Liver (tissue), 8 donors: ENCODE measurements at regions not wholly inside any gene's neighbourhood (a gene's known extent, or its start where the extent isn't known, plus 50 kb on each side); places are given as distances from the start of the nearest gene placed in this dataset.

Experiments used
- DNase-seq: peaks from one replicate; pipeline ENCODE4 v3.0.0-alpha.2; 2017; ENCODE audit warnings: low spot score
- H3K27ac ChIP-seq, 2 donors: one replicate each; pipeline ENCODE4 v1.7.0; 2013; ENCODE audit warnings: inconsistent platforms in 2 of 2, low read length in 2 of 2, control low read depth in 1 of 2, low read depth in 1 of 2, mild to moderate bottlenecking in 1 of 2
- H3K27me3 ChIP-seq, 4 donors: one replicate each; pipeline versions ENCODE4 v1.6.1 to v1.7.0; 2013; ENCODE audit warnings: low read length in 3 of 4, inconsistent platforms in 1 of 4, mild to moderate bottlenecking in 1 of 4, moderate library complexity in 1 of 4; ENCODE audit not compliant: control insufficient read depth in 4 of 4, insufficient read depth in 4 of 4
- H3K36me3 ChIP-seq, 4 donors: one replicate each; pipeline versions ENCODE4 v1.6.1 to v1.7.0; 2013; ENCODE audit warnings: low read length in 3 of 4, mild to moderate bottlenecking in 3 of 4, low read depth in 1 of 4, moderate library complexity in 1 of 4; ENCODE audit not compliant: control insufficient read depth in 4 of 4, insufficient read depth in 3 of 4
- H3K4me1 ChIP-seq, 4 donors: one replicate each; pipeline versions ENCODE4 v1.6.1 to v1.7.0; 2013; ENCODE audit warnings: low read length in 3 of 4, mild to moderate bottlenecking in 3 of 4, moderate library complexity in 1 of 4; ENCODE audit not compliant: control insufficient read depth in 4 of 4, insufficient read depth in 4 of 4
- H3K4me3 ChIP-seq, 3 donors: one replicate each; pipeline versions ENCODE4 v1.6.1 to v1.7.0; 2013; ENCODE audit warnings: low read length in 3 of 3, control low read depth in 1 of 3, low read depth in 1 of 3, mild to moderate bottlenecking in 1 of 3
- H3K9ac ChIP-seq, 2 donors: one replicate each; pipeline ENCODE4 v1.7.0; 2013; ENCODE audit warnings: low read length in 2 of 2, mild to moderate bottlenecking in 2 of 2, moderate library complexity in 2 of 2, control low read depth in 1 of 2, low read depth in 1 of 2
- H3K9me3 ChIP-seq, 4 donors: one replicate each; pipeline versions ENCODE4 v1.6.1 to v1.7.0; 2013; ENCODE audit warnings: low read length in 3 of 4; ENCODE audit not compliant: control insufficient read depth in 4 of 4
- EGR1 ChIP-seq, 2 donors: IDR thresholded peaks; 2 replicates each; pipeline ENCODE4 v1.6.1; 2016 to 2018; ENCODE audit warnings: antibody characterized with exemption in 2 of 2, low read depth in 2 of 2
- FOXA1 ChIP-seq: IDR thresholded peaks from 2 replicates; pipeline ENCODE4 v1.6.1; 2016; ENCODE audit warnings: antibody characterized with exemption
- FOXA2 ChIP-seq: IDR thresholded peaks from 2 replicates; pipeline ENCODE4 v1.6.1; 2016; ENCODE audit warnings: antibody characterized with exemption
- GABPA ChIP-seq, 2 donors: IDR thresholded peaks in 1 of 2; conservative IDR thresholded peaks in 1 of 2; 2 replicates each; pipeline ENCODE4 v1.6.1; 2016; ENCODE audit warnings: antibody characterized with exemption in 2 of 2, mild to moderate bottlenecking in 1 of 2, moderate library complexity in 1 of 2
- HNF4A ChIP-seq, 2 donors: conservative IDR thresholded peaks; 2 replicates each; pipeline ENCODE4 v1.6.1; 2016; ENCODE audit warnings: antibody characterized with exemption in 2 of 2, mild to moderate bottlenecking in 2 of 2
- HNF4G ChIP-seq: IDR thresholded peaks from 2 replicates; pipeline ENCODE4 v1.6.1; 2016; ENCODE audit warnings: antibody characterized with exemption
- JUND ChIP-seq, 2 donors: IDR thresholded peaks; 2 replicates each; pipeline ENCODE4 v1.6.1; 2016; ENCODE audit warnings: antibody characterized with exemption in 2 of 2
- NR2F2 ChIP-seq: IDR thresholded peaks from 2 replicates; pipeline ENCODE4 v1.6.1; 2016; ENCODE audit warnings: antibody characterized with exemption
- RAD21 ChIP-seq, 2 donors: IDR thresholded peaks; 2 replicates each; pipeline ENCODE4 v1.6.1; 2016; ENCODE audit warnings: antibody characterized with exemption in 2 of 2, mild to moderate bottlenecking in 2 of 2
- RXRA ChIP-seq, 2 donors: IDR thresholded peaks; 2 replicates each; pipeline ENCODE4 v1.6.1; 2017 to 2018; ENCODE audit warnings: antibody characterized with exemption in 2 of 2, mild to moderate bottlenecking in 1 of 2
- SP1 ChIP-seq: IDR thresholded peaks from 2 replicates; pipeline ENCODE4 v1.6.1; 2018; ENCODE audit warnings: antibody characterized with exemption, mild to moderate bottlenecking
- YY1 ChIP-seq: IDR thresholded peaks from 2 replicates; pipeline ENCODE4 v1.6.1; 2016; ENCODE audit warnings: antibody characterized with exemption, mild to moderate bottlenecking
- WGBS: extraction: QIAGEN DNeasy Blood & Tissue Kit; methylation state at CpG from one replicate; pipeline ENCODE4 v1.1.7; 2013; 5-methylcytosine and 5-hydroxymethylcytosine counted together
- TF ChIP-seq, protein P1 (sequence below): IDR thresholded peaks from 2 replicates; pipeline ENCODE4 v1.6.1; 2016; ENCODE audit warnings: antibody characterized with exemption
- TF ChIP-seq, protein P2 (sequence below): fragments of 150-350 bp; IDR thresholded peaks from 2 replicates; pipeline ENCODE4 v1.5.1; 2017; ENCODE audit warnings: improper control_type of control experiment, low read depth, low read length; ENCODE audit not compliant: missing input control
- TF ChIP-seq, protein P3 (sequence below): IDR thresholded peaks from 2 replicates; pipeline ENCODE4 v1.6.1; 2016; ENCODE audit warnings: antibody characterized with exemption
- TF ChIP-seq, protein P4 (sequence below): IDR thresholded peaks from 2 replicates; pipeline ENCODE4 v1.6.1; 2016; ENCODE audit warnings: antibody characterized with exemption, mild to moderate bottlenecking
- TF ChIP-seq, protein P5 (sequence below): IDR thresholded peaks from 2 replicates; pipeline ENCODE4 v1.6.1; 2016; ENCODE audit warnings: antibody characterized with exemption
- donor health status: healthy.
- donor health status: healthy.
- donor health status: healthy.
- donor health status: healthy.
- donor health status: healthy.

DNA sequence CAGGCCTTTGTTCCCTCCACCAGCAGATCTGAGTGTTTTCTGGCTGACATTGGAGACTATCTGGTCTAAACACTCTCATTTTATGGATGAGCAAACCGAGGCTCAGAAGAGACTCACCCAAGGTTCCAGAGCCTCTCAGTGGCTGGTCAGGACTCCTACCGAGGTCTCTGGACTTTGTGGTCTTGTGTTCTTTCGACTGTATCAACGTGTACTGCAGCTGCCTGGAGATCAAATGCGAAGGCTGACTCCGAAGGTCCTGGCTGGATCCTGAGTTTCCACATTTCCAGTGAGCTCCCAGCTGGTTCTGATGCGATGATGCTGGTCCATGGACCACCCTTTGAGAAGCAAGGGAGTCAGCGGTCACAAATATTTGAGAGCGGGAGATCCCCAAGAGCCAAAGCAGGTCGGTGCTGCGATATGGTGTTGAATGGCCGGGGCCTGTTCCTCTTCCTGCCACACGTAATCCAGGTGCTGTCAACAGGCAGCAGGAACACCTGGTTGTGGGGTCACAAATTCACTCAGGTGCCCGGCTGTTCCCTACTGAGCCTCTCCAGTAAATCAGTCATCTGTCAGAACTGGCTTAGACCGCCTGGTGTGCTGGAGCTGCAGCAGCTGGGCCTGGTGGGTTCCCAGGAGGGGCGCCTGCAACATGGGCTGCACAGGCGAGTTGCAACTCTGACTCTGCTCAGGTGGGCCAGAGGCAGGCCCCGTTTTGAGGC lies 94.8 kb upstream of the USP24 start:
- TF ChIP-seq HNF4A (conservative IDR thresholded peaks at IDR 0.05) (no peak), GABPA (IDR thresholded peaks at IDR 0.05 in 1 of 2, conservative IDR thresholded peaks at IDR 0.05 in 1 of 2) (no peak), NR2F2 (no peak), RAD21 (IDR thresholded peaks at IDR 0.05) (no peak), FOXA1 (no peak), YY1 (no peak), JUND (IDR thresholded peaks at IDR 0.05) (no peak), HNF4G (no peak), EGR1 (IDR thresholded peaks at IDR 0.05; ENCODE audit: low read depth in 2 of 2) (no peak), RXRA (IDR thresholded peaks at IDR 0.05) (no peak), SP1 (no peak), FOXA2 (no peak)
- TF ChIP-seq, protein P1, sequence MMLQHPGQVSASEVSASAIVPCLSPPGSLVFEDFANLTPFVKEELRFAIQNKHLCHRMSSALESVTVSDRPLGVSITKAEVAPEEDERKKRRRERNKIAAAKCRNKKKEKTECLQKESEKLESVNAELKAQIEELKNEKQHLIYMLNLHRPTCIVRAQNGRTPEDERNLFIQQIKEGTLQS = no peak
- TF ChIP-seq, protein P2, sequence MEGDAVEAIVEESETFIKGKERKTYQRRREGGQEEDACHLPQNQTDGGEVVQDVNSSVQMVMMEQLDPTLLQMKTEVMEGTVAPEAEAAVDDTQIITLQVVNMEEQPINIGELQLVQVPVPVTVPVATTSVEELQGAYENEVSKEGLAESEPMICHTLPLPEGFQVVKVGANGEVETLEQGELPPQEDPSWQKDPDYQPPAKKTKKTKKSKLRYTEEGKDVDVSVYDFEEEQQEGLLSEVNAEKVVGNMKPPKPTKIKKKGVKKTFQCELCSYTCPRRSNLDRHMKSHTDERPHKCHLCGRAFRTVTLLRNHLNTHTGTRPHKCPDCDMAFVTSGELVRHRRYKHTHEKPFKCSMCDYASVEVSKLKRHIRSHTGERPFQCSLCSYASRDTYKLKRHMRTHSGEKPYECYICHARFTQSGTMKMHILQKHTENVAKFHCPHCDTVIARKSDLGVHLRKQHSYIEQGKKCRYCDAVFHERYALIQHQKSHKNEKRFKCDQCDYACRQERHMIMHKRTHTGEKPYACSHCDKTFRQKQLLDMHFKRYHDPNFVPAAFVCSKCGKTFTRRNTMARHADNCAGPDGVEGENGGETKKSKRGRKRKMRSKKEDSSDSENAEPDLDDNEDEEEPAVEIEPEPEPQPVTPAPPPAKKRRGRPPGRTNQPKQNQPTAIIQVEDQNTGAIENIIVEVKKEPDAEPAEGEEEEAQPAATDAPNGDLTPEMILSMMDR = no peak
- TF ChIP-seq, protein P3, sequence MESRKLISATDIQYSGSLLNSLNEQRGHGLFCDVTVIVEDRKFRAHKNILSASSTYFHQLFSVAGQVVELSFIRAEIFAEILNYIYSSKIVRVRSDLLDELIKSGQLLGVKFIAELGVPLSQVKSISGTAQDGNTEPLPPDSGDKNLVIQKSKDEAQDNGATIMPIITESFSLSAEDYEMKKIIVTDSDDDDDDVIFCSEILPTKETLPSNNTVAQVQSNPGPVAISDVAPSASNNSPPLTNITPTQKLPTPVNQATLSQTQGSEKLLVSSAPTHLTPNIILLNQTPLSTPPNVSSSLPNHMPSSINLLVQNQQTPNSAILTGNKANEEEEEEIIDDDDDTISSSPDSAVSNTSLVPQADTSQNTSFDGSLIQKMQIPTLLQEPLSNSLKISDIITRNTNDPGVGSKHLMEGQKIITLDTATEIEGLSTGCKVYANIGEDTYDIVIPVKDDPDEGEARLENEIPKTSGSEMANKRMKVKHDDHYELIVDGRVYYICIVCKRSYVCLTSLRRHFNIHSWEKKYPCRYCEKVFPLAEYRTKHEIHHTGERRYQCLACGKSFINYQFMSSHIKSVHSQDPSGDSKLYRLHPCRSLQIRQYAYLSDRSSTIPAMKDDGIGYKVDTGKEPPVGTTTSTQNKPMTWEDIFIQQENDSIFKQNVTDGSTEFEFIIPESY = no peak
- TF ChIP-seq, protein P4, sequence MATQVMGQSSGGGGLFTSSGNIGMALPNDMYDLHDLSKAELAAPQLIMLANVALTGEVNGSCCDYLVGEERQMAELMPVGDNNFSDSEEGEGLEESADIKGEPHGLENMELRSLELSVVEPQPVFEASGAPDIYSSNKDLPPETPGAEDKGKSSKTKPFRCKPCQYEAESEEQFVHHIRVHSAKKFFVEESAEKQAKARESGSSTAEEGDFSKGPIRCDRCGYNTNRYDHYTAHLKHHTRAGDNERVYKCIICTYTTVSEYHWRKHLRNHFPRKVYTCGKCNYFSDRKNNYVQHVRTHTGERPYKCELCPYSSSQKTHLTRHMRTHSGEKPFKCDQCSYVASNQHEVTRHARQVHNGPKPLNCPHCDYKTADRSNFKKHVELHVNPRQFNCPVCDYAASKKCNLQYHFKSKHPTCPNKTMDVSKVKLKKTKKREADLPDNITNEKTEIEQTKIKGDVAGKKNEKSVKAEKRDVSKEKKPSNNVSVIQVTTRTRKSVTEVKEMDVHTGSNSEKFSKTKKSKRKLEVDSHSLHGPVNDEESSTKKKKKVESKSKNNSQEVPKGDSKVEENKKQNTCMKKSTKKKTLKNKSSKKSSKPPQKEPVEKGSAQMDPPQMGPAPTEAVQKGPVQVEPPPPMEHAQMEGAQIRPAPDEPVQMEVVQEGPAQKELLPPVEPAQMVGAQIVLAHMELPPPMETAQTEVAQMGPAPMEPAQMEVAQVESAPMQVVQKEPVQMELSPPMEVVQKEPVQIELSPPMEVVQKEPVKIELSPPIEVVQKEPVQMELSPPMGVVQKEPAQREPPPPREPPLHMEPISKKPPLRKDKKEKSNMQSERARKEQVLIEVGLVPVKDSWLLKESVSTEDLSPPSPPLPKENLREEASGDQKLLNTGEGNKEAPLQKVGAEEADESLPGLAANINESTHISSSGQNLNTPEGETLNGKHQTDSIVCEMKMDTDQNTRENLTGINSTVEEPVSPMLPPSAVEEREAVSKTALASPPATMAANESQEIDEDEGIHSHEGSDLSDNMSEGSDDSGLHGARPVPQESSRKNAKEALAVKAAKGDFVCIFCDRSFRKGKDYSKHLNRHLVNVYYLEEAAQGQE = no peak
- TF ChIP-seq, protein P5, sequence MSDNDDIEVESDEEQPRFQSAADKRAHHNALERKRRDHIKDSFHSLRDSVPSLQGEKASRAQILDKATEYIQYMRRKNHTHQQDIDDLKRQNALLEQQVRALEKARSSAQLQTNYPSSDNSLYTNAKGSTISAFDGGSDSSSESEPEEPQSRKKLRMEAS = no peak
- H3K36me3 ChIP-seq = no peaks in the 10 kb centered on the region
- 82% methylated on average over 18 of the region's 18 CpGs for WGBS
- no peak overlapping the region for H3K27ac ChIP-seq
- H3K9me3 ChIP-seq = no peaks in the 10 kb centered on the region
- H3K4me1 ChIP-seq = no peaks in the 10 kb centered on the region
- DNase-seq = no peak
- H3K27me3 ChIP-seq = no peaks in the 10 kb centered on the region
- H3K9ac ChIP-seq = no peak overlapping the region
- H3K4me3 ChIP-seq = no peak overlapping the region
